Smooth muscle cell (in vitro differentiated cells): ENCODE measurements at regions not wholly inside any gene's neighbourhood (a gene's known extent, or its start where the extent isn't known, plus 50 kb on each side); places are given as distances from the start of the nearest gene placed in this dataset.

Experiments used
- DNase-seq: peaks from one replicate; lab custom pipeline; 2025; ENCODE audit not compliant: unreplicated experiment; lab: John Stamatoyannopoulos, UW
- H2AFZ ChIP-seq: fragments of 200-600 bp; sonication (generic); 2 replicates; pipeline ENCODE4 v1.6.0; 2016; ENCODE audit warnings: antibody characterized with exemption, low read depth, mild to moderate bottlenecking
- H3F3A ChIP-seq: fragments of 200-600 bp; sonication (generic); 2 replicates; pipeline ENCODE4 v1.6.0; 2017; ENCODE audit warnings: antibody characterized with exemption, low read depth
- H3K27ac ChIP-seq: fragments of 200-600 bp; sonication (generic); 2 replicates; pipeline ENCODE4 v1.5.1; 2016; ENCODE audit warnings: low read depth, mild to moderate bottlenecking
- H3K27me3 ChIP-seq: fragments of 200-600 bp; sonication (generic); 2 replicates; pipeline ENCODE4 v1.6.1; 2016; ENCODE audit warnings: low read depth, mild to moderate bottlenecking
- H3K36me3 ChIP-seq: fragments of 200-600 bp; sonication (generic); 2 replicates; pipeline ENCODE4 v1.5.1; 2016; ENCODE audit warnings: low read depth
- H3K4me1 ChIP-seq: fragments of 200-600 bp; sonication (generic); 2 replicates; pipeline ENCODE4 v1.5.1; 2016; ENCODE audit warnings: low read depth
- H3K4me2 ChIP-seq: fragments of 200-600 bp; sonication (generic); 2 replicates; pipeline ENCODE4 v1.6.0; 2016; ENCODE audit warnings: mild to moderate bottlenecking
- H3K4me3 ChIP-seq: fragments of 200-600 bp; sonication (generic); 2 replicates; pipeline ENCODE4 v1.5.1; 2016; ENCODE audit warnings: mild to moderate bottlenecking
- H3K79me2 ChIP-seq: fragments of 200-600 bp; sonication (generic); 2 replicates; pipeline ENCODE4 v1.6.0; 2016; ENCODE audit warnings: low read depth, mild to moderate bottlenecking
- H3K9ac ChIP-seq: fragments of 200-600 bp; sonication (generic); 2 replicates; pipeline ENCODE4 v1.6.0; 2016; ENCODE audit warnings: low read depth
- H3K9me3 ChIP-seq: fragments of 200-600 bp; sonication (generic); replicated peaks from 2 replicates; pipeline ENCODE4 v1.5.1; 2016; ENCODE audit warnings: low read depth
- H4K20me1 ChIP-seq: fragments of 200-600 bp; sonication (generic); 2 replicates; pipeline ENCODE4 v1.6.0; 2016; ENCODE audit warnings: low read depth
- CTCF ChIP-seq: fragments of 200-600 bp; sonication (generic); IDR thresholded peaks from 2 replicates; pipeline ENCODE4 v1.5.1; 2017; ENCODE audit warnings: borderline replicate concordance, mild to moderate bottlenecking, antibody characterized with exemption; ENCODE audit not compliant: insufficient read depth, poor library complexity, severe bottlenecking
- WGBS: methylation state at CpG from one replicate; pipeline ENCODE4 v1.1.7; 2016; ENCODE audit warnings: low lambda C conversion rate; 5-methylcytosine and 5-hydroxymethylcytosine counted together

- Histone ChIP-seq H3K27ac (no peak overlapping the region), H2AFZ (no peak overlapping the region), H3K4me3 (no peak overlapping the region), H3K79me2 (no peaks in the 10 kb centered on the region), H3F3A (no peaks in the 10 kb centered on the region), H3K27me3 (no peaks in the 10 kb centered on the region), H4K20me1 (no peaks in the 10 kb centered on the region), H3K36me3 (no peaks in the 10 kb centered on the region), H3K4me2 (no peak overlapping the region), H3K9ac (no peak overlapping the region), H3K4me1 (no peaks in the 10 kb centered on the region), H3K9me3 (no peaks in the 10 kb centered on the region)
- no peak for TF ChIP-seq CTCF
- DNase-seq = no peak
- 58% methylated on average over 3 of the region's 3 CpGs for WGBS
Measured at GRCh38 chr3:161444694-161445077, 51.9 kb upstream of the OTOL1 start.

- Histone ChIP-seq H3K79me2 (no peaks in the 10 kb centered on the region), H3K27me3 (no peaks in the 10 kb centered on the region), H3K27ac (no peak overlapping the region), H3K9ac (no peak overlapping the region), H3K4me1 (no peaks in the 10 kb centered on the region), H3K4me3 (no peak overlapping the region), H3K4me2 (no peak overlapping the region), H3K36me3 (no peaks in the 10 kb centered on the region), H3F3A (no peaks in the 10 kb centered on the region), H3K9me3 (no peaks in the 10 kb centered on the region), H4K20me1 (no peaks in the 10 kb centered on the region), H2AFZ (no peak overlapping the region)
- no peak for DNase-seq
- 95% methylated on average over 4 of the region's 4 CpGs for WGBS
- TF ChIP-seq CTCF = no peak
Measured at GRCh38 chr3:161443921-161444693, 52.5 kb upstream of the OTOL1 start.

GRCh38 chr3:161430307-161430706 is 59.0 kb upstream of the SPTSSB start:
- Histone ChIP-seq H3K4me3 (no peak overlapping the region), H3K79me2 (no peaks in the 10 kb centered on the region), H3K27me3 (no peaks in the 10 kb centered on the region), H3K4me1 (peaks cover 4% of the 10 kb centered on the region), H3K9me3 (no peaks in the 10 kb centered on the region), H3F3A (no peaks in the 10 kb centered on the region), H2AFZ (no peak overlapping the region), H3K9ac (no peak overlapping the region), H3K27ac (no peak overlapping the region), H4K20me1 (no peaks in the 10 kb centered on the region), H3K4me2 (no peak overlapping the region), H3K36me3 (no peaks in the 10 kb centered on the region)
- 87% methylated on average over 4 of the region's 4 CpGs for WGBS
- DNase-seq = no peak
- TF ChIP-seq CTCF = no peak

GRCh38 chr3:161427347-161427746 is 56.0 kb upstream of the SPTSSB start:
- no peak overlapping the region for H2AFZ ChIP-seq

More at GRCh38 chr3:161427347-161427746, 56.0 kb upstream of the SPTSSB start:
- Histone ChIP-seq H3K27me3 (no peaks in the 10 kb centered on the region), H3K4me3 (no peak overlapping the region), H3K36me3 (no peaks in the 10 kb centered on the region), H3K9me3 (no peaks in the 10 kb centered on the region), H3K9ac (no peak overlapping the region), H3F3A (no peaks in the 10 kb centered on the region), H3K4me2 (no peak overlapping the region), H3K27ac (no peak overlapping the region), H3K79me2 (no peaks in the 10 kb centered on the region), H4K20me1 (no peaks in the 10 kb centered on the region), H3K4me1 (peaks cover 4% of the 10 kb centered on the region)
- no peak for DNase-seq
- 47% methylated on average over 1 of the region's 1 CpG for WGBS
- TF ChIP-seq CTCF = no peak
